Naive thymus-derived CD8-positive, alpha-beta T cell (primary cell): ENCODE measurements at regions not wholly inside any gene's neighbourhood (a gene's known extent, or its start where the extent isn't known, plus 50 kb on each side); places are given as distances from the start of the nearest gene placed in this dataset.
A peak's percentile ranks its signal among the peaks of the same experiment; 100 is the strongest.

Experiments
- ATAC-seq, 2 donors: fragments of 150-1000 bp; cut with Tn5 transposase in 1 of 2; sonication (Bioruptor Pico), chemical (Tn5 transposase) in 1 of 2; 1 replicate in 1 of 2; 2 replicates in 1 of 2; pipeline ENCODE4 v1.10.0; 2021; ENCODE audit warnings: mild to moderate bottlenecking in 2 of 2, moderate library complexity in 2 of 2
- POLR2A ChIA-PET: fragments of 350-600 bp; sonication (Branson Sonifier 250); formaldehyde crosslinking; loops from one replicate; lab custom pipeline; 2021; ENCODE audit warnings: antibody characterized with exemption; lab: Charles Lee
- DNase-seq, 10 donors: peaks; one replicate each; pipeline versions ENCODE4 v3.0.0 to v3.0.0-alpha.2; 2020 to 2022
- H3K27ac Mint-ChIP-seq, 10 donors: one replicate each; pipeline ENCODE4 v1.8.0; 2020 to 2022; ENCODE audit warnings: mild to moderate bottlenecking in 10 of 10, mixed read lengths in 10 of 10, moderate library complexity in 4 of 10, inconsistent platforms in 1 of 10
- H3K27me3 Mint-ChIP-seq, 5 donors: one replicate each; pipeline ENCODE4 v1.8.0; 2021 to 2022; ENCODE audit warnings: mixed read lengths in 5 of 5
- H3K36me3 Mint-ChIP-seq, 3 donors: one replicate each; pipeline ENCODE4 v1.8.0; 2020 to 2022; ENCODE audit warnings: mixed read lengths in 3 of 3, mild to moderate bottlenecking in 2 of 3, inconsistent platforms in 1 of 3
- H3K4me1 Mint-ChIP-seq, 4 donors: one replicate each; pipeline ENCODE4 v1.8.0; 2021 to 2022; ENCODE audit warnings: mixed read lengths in 4 of 4
- H3K4me3 Mint-ChIP-seq, 10 donors: one replicate each; pipeline ENCODE4 v1.8.0; 2020 to 2022; ENCODE audit warnings: mild to moderate bottlenecking in 10 of 10, mixed read lengths in 10 of 10, moderate library complexity in 6 of 10, inconsistent platforms in 1 of 10
- H3K9me3 Mint-ChIP-seq, 9 donors: one replicate each; pipeline ENCODE4 v1.8.0; 2020 to 2022; ENCODE audit warnings: mixed read lengths in 9 of 9, mild to moderate bottlenecking in 3 of 9, inconsistent platforms in 1 of 9, moderate library complexity in 1 of 9

DNA sequence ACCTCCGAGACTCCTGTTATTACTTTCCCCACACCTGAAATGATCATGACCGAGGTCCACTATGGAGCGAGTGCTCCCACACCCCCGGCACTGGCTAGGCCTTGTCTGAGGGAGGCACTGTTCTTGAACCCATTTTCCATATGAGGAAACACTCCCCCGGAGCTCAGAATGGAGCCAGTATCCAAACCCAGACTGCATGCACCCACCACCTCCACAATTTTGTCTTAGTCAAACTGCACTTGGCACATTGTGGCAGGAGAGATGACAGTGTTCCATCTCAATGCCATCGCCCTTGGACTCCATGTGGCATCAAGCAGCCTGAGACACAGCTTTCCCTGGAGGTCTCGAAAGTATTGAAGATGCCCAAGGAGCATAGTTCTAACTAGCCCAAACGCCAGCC is 154.1 kb downstream of the NUP210 start:
- ATAC-seq, result no peak
- H3K27ac Mint-ChIP-seq, result no peak overlapping the region
- H3K9me3 Mint-ChIP-seq, result peaks cover 0 to 19% (median 0%) of the 10 kb centered on the region in 9 donors
- peaks cover 0 to 12% (median 1%) of the 10 kb centered on the region in 5 donors for H3K27me3 Mint-ChIP-seq
- peak in 1 of 10 donors; percentile 35 for DNase-seq
- peaks cover 9 to 16% (median 13%) of the 10 kb centered on the region in 4 donors for H3K4me1 Mint-ChIP-seq
- H3K36me3 Mint-ChIP-seq, result peaks cover 0 to 5% (median 0%) of the 10 kb centered on the region in 3 donors
- POLR2A ChIA-PET, result interaction anchor here (0.6 kb wide), 2 partner anchors 1108 to 1827 kb away, joined by 3 to 4 read pairs; no protein-coding TSS in a partner anchor
- no peak overlapping the region for H3K4me3 Mint-ChIP-seq

DNA sequence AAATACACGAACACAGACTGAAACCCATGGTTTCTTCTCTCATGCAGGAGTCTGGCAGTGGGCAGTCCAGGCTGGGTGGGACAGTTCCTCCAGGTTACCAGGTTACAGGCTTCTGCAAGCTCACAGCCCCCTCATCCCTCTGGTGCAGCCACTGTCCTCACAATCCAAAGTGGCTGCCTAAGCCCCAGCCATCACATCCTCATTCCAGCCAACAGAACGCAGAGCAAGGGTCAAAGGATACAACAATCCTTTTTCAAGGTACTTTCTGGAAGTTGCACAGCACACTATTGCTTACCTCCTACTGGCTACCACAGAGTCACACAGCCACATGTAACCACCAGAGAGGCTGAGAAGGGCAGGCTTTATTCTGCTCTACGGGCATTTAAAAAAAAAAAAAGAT is 154.6 kb downstream of the NUP210 start:
- ATAC-seq (no peak), DNase-seq (no peak)
- Mint-ChIP-seq H3K4me3 (no peak overlapping the region), H3K27me3 (peaks cover 0 to 12% (median 1%) of the 10 kb centered on the region in 5 donors), H3K36me3 (peaks cover 0 to 5% (median 0%) of the 10 kb centered on the region in 3 donors), H3K9me3 (peaks cover 0 to 19% (median 0%) of the 10 kb centered on the region in 9 donors), H3K4me1 (peaks cover 9 to 16% (median 13%) of the 10 kb centered on the region in 4 donors), H3K27ac (no peak overlapping the region)
- POLR2A ChIA-PET, result interaction anchor here (0.6 kb wide), 1 partner anchor 1109 kb away, joined by 3 read pairs; no protein-coding TSS in a partner anchor

GRCh38 chr3:13265016-13265415 is 155.1 kb downstream of the NUP210 start:
- Mint-ChIP-seq H3K4me3 (no peak overlapping the region), H3K4me1 (peaks cover 9 to 16% (median 13%) of the 10 kb centered on the region in 4 donors), H3K27ac (peak overlapping the region in 2 of 10 donors; percentile 21 to 81), H3K9me3 (peaks cover 0 to 14% (median 0%) of the 10 kb centered on the region in 9 donors), H3K36me3 (peaks cover 0 to 5% (median 0%) of the 10 kb centered on the region in 3 donors), H3K27me3 (peaks cover 0 to 12% (median 1%) of the 10 kb centered on the region in 5 donors)
- ATAC-seq (no peak), DNase-seq (peak in 1 of 10 donors; percentile 40)
- POLR2A ChIA-PET, result no interaction called here

GRCh38 chr3:13264468-13264795 is 155.7 kb downstream of the NUP210 start:
- H3K27me3 Mint-ChIP-seq, result peaks cover 0 to 12% (median 1%) of the 10 kb centered on the region in 5 donors
- H3K27ac Mint-ChIP-seq, result no peak overlapping the region

DNA sequence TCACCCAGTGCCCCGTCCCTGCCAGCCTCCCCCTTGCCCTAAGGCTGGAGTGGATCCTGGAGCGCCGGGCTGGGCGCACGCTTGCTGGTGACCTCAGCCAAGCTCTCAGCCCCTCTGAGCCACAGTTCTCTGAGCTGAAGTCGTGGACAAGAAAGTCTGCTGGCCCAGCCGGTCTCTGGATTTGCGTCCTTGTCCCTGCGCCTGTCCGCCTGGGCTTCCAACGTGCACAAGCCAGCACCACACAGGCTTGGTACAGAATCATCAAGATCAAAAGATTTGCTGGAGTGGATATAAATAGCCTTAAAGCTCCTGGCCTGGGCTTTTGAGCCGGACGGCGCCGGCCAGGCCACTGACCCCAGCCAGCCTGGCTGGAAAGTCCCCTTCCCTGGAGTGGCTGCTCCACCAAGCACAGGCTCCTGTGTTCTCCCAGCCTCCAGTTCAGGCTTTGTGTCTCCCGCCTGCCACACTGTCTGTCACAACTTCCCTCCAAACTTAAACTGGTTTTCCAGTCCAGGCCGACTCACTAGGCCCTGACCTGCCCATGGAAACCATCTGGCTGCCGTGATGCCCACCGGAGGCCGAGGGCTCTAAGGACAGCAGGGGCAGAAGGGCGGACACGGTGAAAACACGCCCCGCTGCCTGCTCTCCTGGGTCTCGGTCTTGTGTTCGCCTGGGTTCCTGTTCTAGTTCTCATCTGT is 156.2 kb downstream of the NUP210 start:
- peaks cover 0 to 7% (median 0%) of the 10 kb centered on the region in 9 donors for H3K9me3 Mint-ChIP-seq
- H3K36me3 Mint-ChIP-seq, result peaks cover 0 to 2% (median 0%) of the 10 kb centered on the region in 3 donors
- H3K27me3 Mint-ChIP-seq, result peaks cover 0 to 12% (median 1%) of the 10 kb centered on the region in 5 donors
- peak overlapping the region in 1 of 10 donors; percentile 22 for H3K4me3 Mint-ChIP-seq
- peak overlapping the region in 2 of 10 donors; percentile 9 to 27 for H3K27ac Mint-ChIP-seq
- peak in 1 of 10 donors; percentile 34 for DNase-seq
- ATAC-seq, result no peak
- H3K4me1 Mint-ChIP-seq, result peaks cover 9 to 16% (median 14%) of the 10 kb centered on the region in 4 donors
- POLR2A ChIA-PET, result no interaction called here

More at GRCh38 chr3:13264468-13264795, 155.7 kb downstream of the NUP210 start:
- ATAC-seq (no peak), DNase-seq (peak in 1 of 10 donors; percentile 37)
- Mint-ChIP-seq H3K9me3 (peaks cover 0 to 10% (median 0%) of the 10 kb centered on the region in 9 donors), H3K4me1 (peaks cover 9 to 16% (median 14%) of the 10 kb centered on the region in 4 donors), H3K4me3 (no peak overlapping the region), H3K36me3 (peaks cover 0 to 2% (median 0%) of the 10 kb centered on the region in 3 donors)
- POLR2A ChIA-PET, result no interaction called here

GRCh38 chr3:13262493-13263211 is 157.5 kb downstream of the NUP210 start:
- H3K4me3 Mint-ChIP-seq, result peak overlapping the region in 3 of 10 donors; percentile 12 to 42 (median 36)
- DNase-seq (peak in 2 of 10 donors; percentile 23 to 26), ATAC-seq (peak in 1 of 2 donors; percentile 60)
- POLR2A ChIA-PET, result no interaction called here
- H3K27ac Mint-ChIP-seq, result peak overlapping the region in 7 of 10 donors; percentile 9 to 80 (median 61)
- peaks cover 9 to 16% (median 14%) of the 10 kb centered on the region in 4 donors for H3K4me1 Mint-ChIP-seq
- peaks cover 0 to 2% (median 0%) of the 10 kb centered on the region in 3 donors for H3K36me3 Mint-ChIP-seq
- no peaks in the 10 kb centered on the region for H3K9me3 Mint-ChIP-seq
- peaks cover 0 to 12% (median 1%) of the 10 kb centered on the region in 5 donors for H3K27me3 Mint-ChIP-seq

DNA sequence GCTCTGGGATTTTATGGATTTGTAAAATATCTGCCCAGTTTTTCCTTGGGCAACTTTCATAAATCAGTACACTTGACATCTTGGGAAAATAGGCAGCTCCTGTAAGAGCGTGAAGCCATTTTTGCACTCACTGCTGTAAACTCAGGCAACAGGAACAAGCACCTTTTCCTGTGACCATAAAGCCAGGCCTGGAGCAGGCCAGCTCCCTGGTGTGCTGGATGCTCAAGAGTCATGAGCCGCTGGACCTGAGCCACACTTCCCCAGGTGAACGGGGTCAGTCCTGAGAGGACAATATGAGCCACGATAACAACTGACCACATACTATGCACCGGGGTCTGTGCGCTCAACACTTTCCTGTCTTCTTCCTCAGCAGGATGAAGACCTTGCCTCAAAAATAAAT is 158.2 kb downstream of the NUP210 start:
- no peaks in the 10 kb centered on the region for H3K9me3 Mint-ChIP-seq
- no peak for ATAC-seq
- H3K36me3 Mint-ChIP-seq, result peaks cover 0 to 2% (median 0%) of the 10 kb centered on the region in 3 donors
- peak overlapping the region in 1 of 10 donors; percentile 67 for H3K27ac Mint-ChIP-seq
- peaks cover 9 to 16% (median 14%) of the 10 kb centered on the region in 4 donors for H3K4me1 Mint-ChIP-seq
- no peak for DNase-seq
- H3K27me3 Mint-ChIP-seq, result peaks cover 0 to 12% (median 1%) of the 10 kb centered on the region in 5 donors
- POLR2A ChIA-PET, result no interaction called here
- H3K4me3 Mint-ChIP-seq, result no peak overlapping the region

DNA sequence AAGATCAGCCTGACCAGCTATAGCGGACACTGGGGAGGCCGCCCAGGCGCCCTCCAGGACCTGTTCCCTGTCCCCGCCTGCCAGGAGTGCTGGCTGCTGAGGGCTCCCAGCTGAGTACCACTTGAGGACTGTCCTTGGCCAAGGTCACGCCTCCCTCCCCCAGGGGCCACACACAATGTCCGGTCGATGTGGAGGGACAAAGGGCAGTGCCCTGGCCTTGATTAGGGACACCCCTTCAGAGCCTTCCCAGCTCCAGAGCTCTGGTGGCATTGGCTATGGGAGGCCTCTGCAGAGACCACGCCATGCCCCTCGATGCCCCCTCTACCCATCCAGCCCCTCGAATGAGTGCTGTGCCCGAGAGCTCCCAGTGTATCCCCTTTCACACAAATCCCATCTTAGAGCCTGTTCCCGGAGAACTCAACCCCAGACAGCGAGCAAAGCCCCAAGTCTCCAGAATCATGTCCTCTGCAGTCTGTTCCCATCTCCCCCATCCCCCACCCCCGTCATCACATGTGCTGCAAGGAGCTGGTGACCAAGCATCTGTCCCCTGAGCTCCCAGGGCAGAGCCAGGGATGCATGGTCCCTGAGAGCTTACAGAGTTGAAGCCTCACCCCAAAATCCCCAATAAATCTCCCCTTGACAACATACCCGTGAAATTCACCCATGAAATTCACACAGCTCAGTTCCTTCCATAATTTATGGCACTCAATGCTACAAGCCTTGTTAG is 158.9 kb downstream of the NUP210 start:
- ATAC-seq, result no peak
- POLR2A ChIA-PET, result no interaction called here
- H3K9me3 Mint-ChIP-seq, result no peaks in the 10 kb centered on the region
- no peak overlapping the region for H3K4me3 Mint-ChIP-seq
- DNase-seq, result no peak
- H3K36me3 Mint-ChIP-seq, result peaks cover 0 to 2% (median 0%) of the 10 kb centered on the region in 3 donors
- peaks cover 0 to 9% (median 1%) of the 10 kb centered on the region in 5 donors for H3K27me3 Mint-ChIP-seq
- peaks cover 9 to 16% (median 14%) of the 10 kb centered on the region in 4 donors for H3K4me1 Mint-ChIP-seq
- H3K27ac Mint-ChIP-seq, result peak overlapping the region in 2 of 10 donors; percentile 55 to 67

DNA sequence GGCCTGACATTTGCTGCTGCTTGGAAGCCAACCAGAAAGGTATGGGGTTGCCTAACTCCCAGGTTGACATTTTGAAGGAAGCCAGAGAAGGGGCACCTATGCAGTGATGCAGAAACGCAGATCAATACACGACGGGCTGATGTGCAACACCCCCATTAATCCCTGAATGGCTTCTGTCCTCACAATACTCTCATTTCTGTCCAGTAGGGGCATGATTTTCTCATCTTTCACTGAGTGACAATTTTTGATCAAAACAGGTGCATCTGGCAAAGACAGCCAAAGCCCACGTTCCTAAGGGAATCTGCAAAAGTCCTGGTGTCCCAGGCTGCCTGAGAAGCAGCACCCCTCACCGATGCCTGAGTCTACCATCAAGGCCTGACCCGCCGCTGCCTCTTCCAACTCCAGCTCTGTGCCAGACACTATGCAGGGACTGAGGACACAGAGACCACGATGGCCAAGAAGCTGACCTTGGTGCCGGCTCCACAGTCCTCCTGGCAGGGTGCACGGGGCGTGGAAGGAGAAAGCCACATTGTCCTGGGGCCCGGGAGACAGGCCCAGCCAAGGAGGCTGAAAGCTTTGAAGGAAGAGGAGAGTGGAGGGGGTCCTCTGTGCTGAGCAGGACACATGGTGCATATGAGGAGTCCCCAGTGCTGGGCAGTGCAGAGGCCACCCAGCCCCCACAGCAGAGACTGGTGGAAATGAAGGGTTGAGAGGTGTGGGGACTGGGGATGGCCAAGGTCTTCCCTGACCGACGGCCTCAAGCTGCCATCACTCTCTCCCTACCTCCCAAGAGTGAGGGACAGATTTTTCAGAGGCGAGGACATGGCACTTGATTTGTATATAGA is 159.6 kb downstream of the NUP210 start:
- H3K4me1 Mint-ChIP-seq, result peaks cover 9 to 16% (median 14%) of the 10 kb centered on the region in 4 donors
- H3K4me3 Mint-ChIP-seq, result no peak overlapping the region
- POLR2A ChIA-PET, result no interaction called here
- DNase-seq, result no peak
- no peaks in the 10 kb centered on the region for H3K36me3 Mint-ChIP-seq
- H3K9me3 Mint-ChIP-seq, result no peaks in the 10 kb centered on the region
- peaks cover 0 to 1% (median 0%) of the 10 kb centered on the region in 5 donors for H3K27me3 Mint-ChIP-seq
- no peak for ATAC-seq
- peak overlapping the region in 1 of 10 donors; percentile 55 for H3K27ac Mint-ChIP-seq

GRCh38 chr3:13259831-13260230 is 160.3 kb downstream of the NUP210 start:
- Mint-ChIP-seq H3K27me3 (no peaks in the 10 kb centered on the region), H3K4me1 (peaks cover 9 to 15% (median 14%) of the 10 kb centered on the region in 4 donors)
- ATAC-seq, result no peak

GRCh38 chr3:13258986-13259514 is 161.1 kb downstream of the NUP210 start:
- no peaks in the 10 kb centered on the region for H3K27me3 Mint-ChIP-seq
- H3K36me3 Mint-ChIP-seq, result no peaks in the 10 kb centered on the region
- POLR2A ChIA-PET, result no interaction called here
- H3K4me1 Mint-ChIP-seq, result peaks cover 9 to 12% (median 10%) of the 10 kb centered on the region in 4 donors
- DNase-seq, result no peak
- no peak overlapping the region for H3K27ac Mint-ChIP-seq
- no peak overlapping the region for H3K4me3 Mint-ChIP-seq
- no peak for ATAC-seq
- no peaks in the 10 kb centered on the region for H3K9me3 Mint-ChIP-seq

More at GRCh38 chr3:13259831-13260230, 160.3 kb downstream of the NUP210 start:
- no peak overlapping the region for H3K27ac Mint-ChIP-seq
- no peaks in the 10 kb centered on the region for H3K36me3 Mint-ChIP-seq
- no peaks in the 10 kb centered on the region for H3K9me3 Mint-ChIP-seq
- H3K4me3 Mint-ChIP-seq, result no peak overlapping the region
- no peak for DNase-seq
- POLR2A ChIA-PET, result no interaction called here
